HK-2 (cell line): ENCODE measurements at regions not wholly inside any gene's neighbourhood (a gene's known extent, or its start where the extent isn't known, plus 50 kb on each side); places are given as distances from the start of the nearest gene placed in this dataset.

Experiments
- DNase-seq: peaks from one replicate; pipeline ENCODE4 v3.0.0-alpha.2; 2018; ENCODE audit not compliant: unreplicated experiment

DNA sequence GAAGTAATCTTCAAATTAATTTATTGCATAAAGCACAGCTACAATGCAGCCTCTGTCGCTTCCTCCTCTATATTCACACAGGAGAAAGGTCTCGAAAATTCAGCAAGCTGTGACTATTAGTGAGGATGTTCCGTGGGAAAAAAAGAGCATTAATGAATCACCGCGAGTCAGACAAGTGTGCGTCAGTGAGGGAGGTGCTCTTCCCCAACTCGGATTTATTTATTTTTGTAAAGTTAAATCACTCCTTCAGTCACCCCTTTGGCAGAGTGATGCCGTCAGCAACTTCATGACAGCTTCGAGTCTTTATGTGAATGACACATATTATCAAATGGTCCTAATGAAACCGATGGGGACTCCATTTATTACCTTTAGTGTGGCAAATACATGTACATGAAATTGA lies 648.9 kb upstream of the SALL3 start:
- no peak for DNase-seq

DNA sequence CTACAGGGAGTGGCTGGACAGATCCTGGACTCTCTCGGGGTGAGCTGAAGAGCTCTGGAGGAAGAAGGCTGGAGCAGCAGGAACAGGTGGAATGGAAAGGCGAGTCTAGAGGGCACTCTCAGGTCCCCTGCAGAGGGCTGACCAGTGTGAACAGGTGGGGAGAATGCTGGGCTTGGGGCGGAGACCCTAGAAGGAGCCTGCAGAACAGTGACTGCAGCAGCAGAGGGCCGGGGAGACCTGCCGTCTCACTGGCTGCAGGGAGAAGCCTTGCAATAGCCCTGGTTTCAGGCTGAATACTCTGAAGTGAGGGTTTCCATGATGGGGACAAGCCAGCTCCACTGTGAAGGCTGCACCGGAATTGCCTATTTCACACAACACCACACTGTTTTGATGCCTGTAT lies 626.7 kb upstream of the SALL3 start:
- no peak for DNase-seq

DNA sequence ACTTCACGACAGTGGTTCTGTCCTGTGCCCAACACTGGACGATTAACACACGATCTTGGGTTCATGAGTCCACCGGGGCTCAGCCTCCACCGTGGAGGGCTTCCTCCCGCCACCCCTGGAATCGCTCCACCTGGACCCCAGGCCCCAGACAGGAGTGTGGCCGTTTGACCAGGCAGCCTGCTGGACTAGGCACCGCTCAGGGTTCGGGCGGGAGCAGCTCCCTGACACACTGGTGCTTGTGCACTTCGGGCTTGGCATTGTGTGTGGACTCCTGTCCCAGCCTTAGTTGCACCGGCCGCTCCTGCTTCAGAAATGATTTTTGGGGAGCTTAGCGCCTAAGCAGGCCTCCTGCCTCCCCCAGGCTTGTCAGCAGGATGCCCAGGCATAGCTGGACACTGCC lies 617.4 kb upstream of the SALL3 start:
- no peak for DNase-seq

DNA sequence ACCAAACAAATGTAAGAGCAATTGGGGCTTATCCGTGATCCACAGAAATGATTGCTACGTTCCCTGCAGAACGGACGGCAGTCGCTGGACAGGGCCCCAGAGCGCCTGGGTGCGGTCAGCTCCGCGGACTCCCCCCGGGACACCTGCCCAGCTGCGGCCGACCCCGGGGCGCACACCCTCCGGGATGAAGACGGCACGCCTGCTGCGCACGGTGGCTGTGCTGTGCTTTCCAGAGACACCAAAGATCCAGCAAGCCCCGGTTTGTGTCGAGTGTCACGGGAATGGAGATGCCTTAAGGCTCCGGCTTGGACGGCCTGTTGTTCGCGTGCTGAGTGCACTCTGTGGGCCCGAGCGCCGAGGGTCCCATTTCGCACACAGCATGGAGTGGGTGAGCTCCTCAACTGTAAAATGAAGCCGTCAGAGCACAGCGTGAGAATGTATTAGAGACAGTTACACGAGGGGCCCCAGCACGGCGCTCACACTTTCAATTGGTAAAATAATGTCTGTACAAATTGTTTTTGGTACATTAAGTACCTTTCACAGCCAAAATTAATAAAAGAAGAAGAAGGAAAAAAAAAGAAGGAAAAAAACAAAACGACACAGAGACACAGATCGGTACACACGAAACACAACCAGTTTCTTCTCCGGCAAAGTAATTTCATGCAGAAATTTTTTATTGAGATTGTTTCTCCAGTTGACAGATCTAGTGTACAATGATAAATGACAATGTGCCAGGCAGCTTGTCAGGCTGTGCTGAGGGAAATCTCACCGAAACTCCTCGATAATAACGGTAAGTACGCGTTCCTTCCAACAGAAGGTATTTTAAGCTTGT lies 615.8 kb upstream of the SALL3 start:
- DNase-seq = no peak

DNA sequence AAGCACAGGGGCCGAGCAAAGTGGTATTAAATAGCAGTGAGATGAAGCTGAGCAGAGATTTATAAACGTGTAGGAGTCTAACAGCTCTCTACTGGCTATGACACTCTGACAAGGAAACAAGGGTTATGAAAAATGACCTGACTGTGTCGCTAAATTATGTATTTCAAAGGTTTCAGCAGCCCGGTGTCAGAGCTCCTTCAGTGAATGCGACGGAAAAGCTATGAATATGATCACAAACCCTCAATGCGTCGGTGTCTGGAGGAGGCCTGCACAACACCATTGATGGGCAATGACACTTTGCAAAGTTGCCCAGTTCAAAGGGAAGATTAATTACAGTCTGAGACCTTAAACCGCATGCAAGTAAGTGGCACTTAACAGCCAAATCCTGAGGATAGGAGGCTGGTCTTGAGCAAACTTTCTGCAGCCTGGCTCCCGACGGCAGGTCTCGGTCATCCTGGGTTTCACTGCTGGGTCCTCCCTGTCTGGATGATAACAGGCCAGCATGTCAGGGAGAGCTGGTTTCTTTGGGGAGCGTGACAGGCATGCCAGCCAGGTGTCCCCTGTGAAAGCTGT lies 615.1 kb upstream of the SALL3 start:
- DNase-seq = no peak

DNA sequence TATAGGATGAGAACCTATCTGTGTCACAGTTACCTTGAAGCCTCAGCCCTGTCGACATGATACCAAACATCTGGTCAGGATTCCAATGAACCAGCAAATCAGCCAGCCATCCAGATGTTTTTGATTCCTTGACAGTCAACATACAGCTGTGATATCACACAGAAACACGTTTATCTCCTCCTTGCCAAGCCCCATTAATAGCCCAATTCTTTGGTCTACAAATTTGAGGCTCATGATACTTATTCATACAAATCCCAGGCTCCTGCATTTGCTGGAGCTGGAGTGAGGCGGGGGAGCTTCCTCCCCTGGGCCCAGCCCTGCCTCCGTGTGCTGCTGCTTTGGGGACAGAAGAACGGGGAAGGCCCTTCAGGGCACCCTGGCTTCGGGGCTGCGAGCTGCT lies 611.6 kb upstream of the SALL3 start:
- no peak for DNase-seq

DNA sequence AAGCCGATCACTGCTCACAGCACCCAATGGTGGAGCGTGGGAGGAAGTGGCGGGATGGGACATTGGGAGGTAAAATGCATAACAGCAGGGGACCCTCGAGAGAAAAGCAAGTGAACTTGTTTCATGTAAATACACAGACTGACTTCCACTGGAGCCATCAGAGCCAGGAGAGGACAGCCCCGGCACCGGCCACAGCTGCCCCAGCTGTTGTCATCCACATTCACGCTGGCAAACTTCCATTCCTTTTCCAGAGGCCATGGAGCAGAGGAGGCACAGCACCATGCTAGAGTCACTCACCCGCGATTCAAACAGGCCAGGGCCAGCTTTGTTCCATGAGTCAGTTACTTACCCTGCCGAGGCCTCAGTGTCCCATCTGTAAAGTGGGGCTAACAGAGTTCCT lies 610.9 kb upstream of the SALL3 start:
- DNase-seq = no peak

DNA sequence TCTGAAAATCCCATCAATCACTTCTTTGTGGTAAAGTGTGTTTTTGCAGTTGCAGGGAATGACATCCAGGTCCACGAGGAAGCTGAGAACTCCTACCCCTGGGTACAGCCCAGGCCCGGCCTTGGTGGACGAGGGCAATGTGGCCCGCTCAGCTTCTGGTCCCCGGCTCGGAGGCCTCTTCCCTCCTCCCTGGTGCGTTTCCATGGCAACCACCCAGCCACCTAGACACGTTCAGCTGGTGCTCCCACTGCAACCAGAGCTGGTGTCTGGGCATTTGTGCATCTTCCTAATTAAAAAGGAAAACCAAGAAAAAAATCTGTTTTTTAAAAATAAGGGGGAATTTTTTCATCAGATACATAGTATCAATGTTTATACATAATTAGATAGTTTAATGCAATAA lies 603.6 kb upstream of the SALL3 start:
- DNase-seq = no peak

DNA sequence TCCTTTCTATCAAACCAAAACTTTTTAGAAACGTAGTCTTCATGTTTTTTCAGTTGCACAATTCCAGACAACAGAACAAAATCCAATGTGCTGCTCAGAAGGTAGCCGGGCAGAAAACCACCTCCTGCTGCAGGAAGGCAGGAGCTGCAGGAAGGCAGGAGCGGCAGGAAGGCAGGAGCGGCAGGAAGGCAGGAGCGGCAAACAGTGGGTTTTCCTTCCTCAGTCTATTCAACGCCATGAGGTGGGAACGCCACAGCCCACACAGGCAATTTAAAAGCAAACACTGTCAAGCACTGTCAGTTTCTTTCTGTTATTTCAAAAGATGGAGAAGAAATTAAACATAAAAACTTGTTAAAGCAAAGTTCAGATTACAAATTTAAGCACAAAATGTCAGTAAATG lies 601.2 kb upstream of the SALL3 start:
- DNase-seq = no peak

DNA sequence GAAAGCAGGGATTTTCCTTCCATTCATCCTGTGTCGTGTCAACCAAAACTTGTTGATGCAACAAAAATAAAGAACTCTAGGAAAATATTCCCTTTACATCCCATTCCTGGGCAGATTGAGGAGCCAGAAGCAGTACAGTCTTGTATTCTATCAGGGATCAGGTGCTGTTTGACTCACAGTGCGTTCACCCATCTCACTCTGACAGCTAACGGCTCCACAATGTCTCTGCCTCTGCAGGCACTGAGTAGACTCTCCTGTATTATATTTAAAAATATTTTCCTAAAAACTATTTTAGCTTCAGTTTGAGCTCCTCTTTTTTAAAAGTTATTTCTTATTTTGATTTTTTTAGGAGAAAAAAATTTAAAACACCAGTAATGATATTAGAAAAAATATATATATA lies 600.6 kb upstream of the SALL3 start:
- no peak for DNase-seq

DNA sequence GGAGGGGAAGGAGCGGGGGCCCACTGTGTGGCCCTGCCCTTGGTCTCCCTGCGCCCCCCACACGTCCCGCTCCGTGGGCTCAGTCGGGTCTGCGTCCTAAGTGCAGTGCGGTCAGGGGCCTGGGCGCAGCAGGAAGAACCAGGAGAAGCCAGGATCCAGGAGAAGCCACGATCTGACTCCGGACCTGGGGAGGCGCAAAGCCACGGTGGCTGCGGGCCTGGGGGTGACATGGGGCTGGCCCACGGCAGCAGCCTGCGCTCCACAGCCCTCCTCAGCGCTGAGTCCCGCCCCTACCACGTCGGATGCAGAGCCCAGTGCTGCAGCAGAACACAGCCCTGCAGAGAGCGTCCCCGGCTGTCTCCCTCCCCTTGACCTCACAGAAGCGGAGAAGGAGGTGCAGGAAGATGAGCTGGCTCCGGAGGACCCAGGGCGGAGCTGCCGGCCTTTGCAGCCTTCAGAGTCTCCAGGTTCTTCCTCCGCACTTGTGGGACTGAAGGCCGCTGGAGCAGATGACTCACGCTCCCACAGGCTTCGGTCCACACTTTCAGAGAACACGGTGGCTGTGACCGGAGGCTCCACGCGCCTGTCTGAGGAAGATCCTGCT lies 589.2 kb upstream of the SALL3 start:
- DNase-seq = no peak

DNA sequence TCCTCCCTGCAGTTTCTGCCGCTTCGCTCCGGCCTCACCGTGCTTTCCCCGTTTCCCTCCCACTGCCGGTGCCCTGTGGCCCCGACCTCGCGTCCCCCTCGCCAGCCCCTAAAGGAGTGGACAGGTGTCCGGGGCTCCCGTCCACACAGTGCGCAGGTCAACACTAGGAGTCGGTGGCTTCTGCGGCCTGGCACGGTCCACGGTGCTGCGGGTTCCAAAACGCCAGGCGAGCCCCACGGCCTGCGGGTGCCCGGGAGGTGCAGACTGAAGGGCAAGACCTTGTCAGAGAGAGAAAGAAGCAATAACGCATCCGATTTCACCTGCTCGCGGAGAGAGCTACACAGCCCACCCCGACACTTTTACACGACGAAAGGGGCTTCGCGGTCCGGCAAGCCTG lies 588.7 kb upstream of the SALL3 start:
- DNase-seq = no peak

DNA sequence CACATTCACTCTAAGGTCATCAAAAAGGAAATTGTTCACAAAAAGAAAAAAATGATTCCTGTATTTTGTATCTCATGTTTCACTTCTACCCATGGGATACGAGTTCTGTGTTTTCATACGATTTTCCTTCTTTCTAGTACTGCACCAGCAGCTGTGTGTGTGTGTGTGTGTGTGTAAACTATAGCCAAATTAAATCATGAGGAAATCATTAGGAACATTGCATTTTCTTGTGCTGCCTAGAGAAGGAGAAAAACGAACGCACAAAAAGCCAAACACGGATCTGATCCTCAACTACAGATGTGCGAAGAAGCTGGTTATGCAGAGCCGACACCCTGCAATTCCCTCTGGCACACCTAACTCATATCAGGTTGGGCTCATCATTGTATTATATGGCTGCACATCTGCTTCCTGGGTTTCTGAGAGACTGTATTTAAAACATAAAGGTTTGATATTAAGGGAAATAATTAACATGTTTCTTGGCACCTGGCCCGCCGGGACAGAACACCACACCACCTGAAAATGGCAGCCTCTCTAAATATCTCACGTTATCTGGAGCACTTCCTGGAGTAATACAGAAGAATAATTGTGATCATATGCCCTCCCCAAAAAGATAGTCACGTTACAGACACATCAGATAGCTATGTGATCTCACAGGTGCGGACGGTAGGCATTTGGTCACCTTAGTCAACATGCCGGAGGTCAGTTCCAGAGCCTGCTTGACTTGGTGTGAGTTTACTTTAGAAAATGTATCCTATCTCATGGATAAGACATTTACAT lies 586.3 kb upstream of the SALL3 start:
- DNase-seq = no peak

DNA sequence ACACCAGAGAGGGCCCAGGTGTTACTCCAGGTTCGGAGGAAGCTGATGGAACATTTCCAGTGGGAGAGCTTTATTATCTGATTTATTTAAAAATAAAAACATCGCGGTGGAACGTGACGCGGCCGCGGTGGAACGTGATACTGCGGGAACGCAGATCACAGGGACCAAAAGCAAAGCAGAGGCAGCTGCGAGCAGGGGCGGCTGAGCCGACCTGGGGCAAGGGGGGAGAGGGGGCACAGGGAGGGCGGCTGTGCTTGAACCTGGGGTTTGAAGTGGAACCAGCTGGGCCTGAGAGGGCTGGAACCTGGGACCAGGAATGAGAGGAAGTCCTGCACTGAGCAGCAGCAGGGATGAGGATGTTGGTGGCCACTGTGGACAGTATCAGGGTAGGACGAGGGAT lies 583.5 kb upstream of the SALL3 start:
- DNase-seq = no peak

DNA sequence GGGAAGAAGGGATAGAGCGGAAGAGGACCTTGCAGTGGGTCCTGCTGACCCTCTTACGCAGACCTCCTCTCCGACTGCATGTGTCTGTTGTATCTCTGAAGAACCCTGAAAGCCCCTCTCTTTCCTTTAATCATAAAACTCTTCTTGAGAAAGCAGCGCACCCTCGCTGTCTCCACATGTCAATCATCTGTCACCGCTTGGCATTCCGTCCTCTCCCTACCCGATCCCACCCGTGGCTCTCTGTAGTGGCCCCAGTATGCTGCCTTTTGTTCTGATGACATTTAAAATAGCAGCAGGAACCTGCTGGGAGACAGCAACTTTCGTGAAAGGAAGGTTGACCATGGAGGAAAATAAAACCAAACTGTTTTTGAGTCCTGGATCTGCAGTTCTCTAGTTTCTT lies 582.9 kb upstream of the SALL3 start:
- no peak for DNase-seq

DNA sequence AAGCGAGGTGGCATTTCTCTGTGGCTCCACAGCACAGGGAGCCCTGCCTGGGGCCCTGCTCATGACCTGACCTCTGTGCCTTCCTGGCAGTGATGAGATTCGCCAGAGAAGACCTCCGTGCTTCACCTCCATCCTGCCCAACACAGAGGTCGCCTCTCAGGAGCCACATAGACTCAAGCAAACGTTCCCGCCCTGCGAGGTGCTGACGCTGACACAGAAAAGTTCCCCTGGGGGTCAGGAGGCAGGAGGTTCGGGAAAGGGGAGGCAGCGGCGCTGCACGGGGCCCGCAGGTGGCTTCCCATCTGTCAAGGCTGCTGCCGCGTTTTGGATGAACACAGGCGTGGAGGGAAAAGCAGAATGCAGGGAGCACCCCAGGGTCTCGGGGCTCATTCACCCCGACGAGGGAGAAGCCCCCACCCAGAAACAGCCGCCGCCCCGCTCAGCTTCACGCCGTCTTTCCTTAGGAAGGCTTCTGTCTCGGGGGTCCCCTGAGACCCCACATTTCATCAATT lies 579.6 kb upstream of the SALL3 start:
- no peak for DNase-seq

DNA sequence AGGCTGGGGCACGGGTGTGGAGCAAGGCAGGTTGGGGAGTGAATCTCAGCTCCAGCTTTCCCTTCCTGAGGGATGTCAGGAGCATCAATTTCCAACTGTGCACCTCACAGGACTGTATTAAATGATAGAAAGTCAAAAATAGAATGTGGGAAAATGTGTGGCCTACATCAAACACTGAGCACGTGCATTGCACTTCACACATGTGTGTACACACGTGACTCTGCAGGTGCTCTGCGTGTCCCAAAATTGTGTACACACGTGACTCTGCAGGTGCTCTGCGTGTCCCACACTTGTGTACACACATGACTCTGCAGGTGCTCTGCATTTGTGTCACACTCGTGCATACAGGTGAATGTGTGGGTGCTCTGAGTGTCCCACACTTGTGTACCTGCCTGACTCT lies 577.2 kb upstream of the SALL3 start:
- no peak for DNase-seq

DNA sequence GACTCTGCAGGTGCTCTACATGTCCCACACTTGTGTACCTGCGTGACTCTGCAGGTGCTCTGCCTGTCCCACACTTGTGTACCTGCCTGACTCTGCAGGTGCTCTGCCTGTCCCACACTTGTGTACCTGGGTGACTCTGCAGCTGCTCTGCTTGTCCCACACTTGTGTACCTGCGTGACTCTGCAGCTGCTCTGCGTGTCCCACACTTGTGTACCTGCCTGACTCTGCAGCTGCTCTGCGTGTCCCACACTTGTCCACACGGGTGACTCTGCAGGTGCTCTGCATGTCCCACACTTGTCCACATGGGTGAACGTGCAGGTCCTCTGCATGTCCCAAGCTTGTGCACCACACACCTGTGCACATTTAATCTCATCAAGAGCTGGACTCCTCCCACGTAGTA lies 576.7 kb upstream of the SALL3 start:
- DNase-seq = no peak

DNA sequence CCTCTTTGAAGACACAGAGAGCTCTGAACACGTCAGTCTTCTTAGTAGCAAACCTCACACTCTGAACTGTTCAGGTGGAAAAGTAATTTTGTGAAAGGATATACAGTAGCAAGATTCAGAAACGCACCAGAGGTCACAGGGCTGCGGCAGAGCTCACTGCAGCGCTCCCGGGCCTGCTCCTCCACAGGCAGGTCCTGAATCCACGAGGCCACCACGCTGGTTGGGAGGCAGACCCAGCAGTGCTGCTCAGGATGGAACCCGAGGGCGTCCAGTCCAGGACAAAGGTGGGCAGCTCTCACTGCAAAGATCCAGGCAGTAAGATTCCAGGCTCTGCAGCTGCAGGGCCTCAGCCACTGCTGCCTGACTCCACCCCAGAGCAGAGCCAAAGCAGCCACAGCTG lies 576.2 kb upstream of the SALL3 start:
- DNase-seq = no peak

DNA sequence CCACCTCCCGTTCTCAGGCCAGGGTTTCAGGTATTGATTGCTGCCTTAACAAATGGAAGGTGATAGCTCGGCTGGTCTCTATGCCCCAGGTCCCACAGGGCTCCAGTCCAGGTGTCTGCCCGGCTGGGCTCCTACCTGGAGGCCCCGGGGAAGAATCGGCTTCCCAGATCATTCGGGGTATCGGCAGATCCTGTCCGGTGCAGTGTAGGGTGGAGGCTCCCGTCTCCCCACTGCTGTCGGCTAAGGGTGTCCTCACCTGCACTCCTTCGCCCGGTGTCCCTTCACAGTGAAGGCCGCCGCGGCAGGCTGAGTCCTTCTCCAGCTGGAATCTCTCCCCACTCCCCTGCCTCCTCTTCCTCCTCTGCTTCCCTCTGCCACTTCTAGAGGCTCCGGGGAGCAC lies 573.9 kb upstream of the SALL3 start:
- no peak for DNase-seq

DNA sequence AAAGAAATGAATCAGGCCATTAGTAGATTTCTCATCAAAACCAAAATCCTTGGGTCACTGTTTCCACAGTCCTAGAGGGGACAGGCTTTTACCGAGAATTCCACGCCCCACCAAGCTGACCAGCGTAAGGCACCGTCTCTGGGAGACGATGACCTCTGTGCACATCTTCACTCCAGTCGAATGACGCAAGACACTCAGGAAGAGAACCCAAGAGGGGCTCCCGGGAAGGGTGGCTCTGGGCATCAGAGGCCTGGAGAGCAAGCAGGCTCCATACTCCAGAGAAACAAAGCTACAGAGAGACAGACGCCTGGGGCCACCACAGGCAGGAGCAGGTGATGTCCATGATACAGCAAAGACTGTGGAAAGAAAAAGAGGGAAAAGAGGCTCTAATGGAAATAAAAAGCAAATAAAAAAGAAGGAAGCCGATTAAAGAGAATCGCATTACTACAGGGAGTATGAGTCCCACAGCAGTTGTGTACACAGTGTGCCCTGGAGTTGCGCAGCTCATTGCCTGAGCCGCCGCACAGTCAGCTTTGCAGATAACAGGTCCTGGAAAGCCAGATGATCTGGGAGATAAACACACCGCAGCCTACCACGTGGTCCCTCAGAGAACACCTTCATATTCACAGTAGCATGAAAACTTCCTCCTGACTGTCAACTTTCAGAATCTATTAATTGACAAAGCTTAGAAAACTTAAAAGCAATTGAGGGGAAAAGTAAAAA lies 572.7 kb upstream of the SALL3 start:
- no peak for DNase-seq

DNA sequence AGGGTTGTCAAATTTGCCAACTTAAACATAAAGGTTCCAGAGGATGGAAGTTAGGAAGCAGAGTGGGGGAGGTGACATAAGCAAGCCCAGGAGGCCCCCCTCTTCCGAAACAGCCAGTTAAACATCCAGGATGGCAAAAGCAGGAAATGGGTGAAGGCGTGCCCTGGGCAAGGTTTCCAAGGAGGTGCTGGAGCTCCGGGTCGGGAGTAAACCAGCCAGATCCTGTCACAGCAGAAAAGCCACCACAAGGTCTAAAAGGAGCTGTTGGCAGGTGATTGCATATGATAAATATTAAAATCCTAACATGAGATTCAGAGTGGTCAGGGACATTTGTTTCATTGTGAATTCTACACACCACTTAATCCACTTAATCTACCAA lies 572.2 kb upstream of the SALL3 start:
- DNase-seq = no peak
